HEK293 (cell line): ENCODE measurements at regions not wholly inside any gene's neighbourhood (a gene's known extent, or its start where the extent isn't known, plus 50 kb on each side); places are given as distances from the start of the nearest gene placed in this dataset.

Experiments used
- CTCF ChIA-PET: fragments of 350-600 bp; formaldehyde crosslinking; extraction: SDS; loops from one replicate; lab custom pipeline; 2021; ENCODE audit warnings: antibody characterized with exemption; lab: Yijun Ruan, JAX
- POLR2A ChIA-PET: fragments of 300-600 bp; formaldehyde crosslinking; extraction: SDS; loops from one replicate; lab custom pipeline; 2020; ENCODE audit warnings: antibody characterized with exemption, inconsistent platforms; lab: Yijun Ruan, JAX
- H3K27ac ChIP-seq: fragments of 200-500 bp; sonication (Bioruptor generic); 2 replicates; pipeline ENCODE4 v1.5.1; 2014; ENCODE audit warnings: low read depth, low read length, control low read depth, inconsistent platforms; ENCODE audit errors: extremely low read depth
- H3K36me3 ChIP-seq, 2 experiments: fragments of 200-500 bp in 1 of 2; sonication (Bioruptor generic) in 1 of 2; 1 replicate in 1 of 2; 2 replicates in 1 of 2; pipeline ENCODE4 v1.5.1; 2014 to 2017; ENCODE audit warnings: inconsistent platforms in 2 of 2, low read length in 2 of 2; ENCODE audit not compliant: control insufficient read depth in 2 of 2, insufficient read depth in 1 of 2
- H3K4me1 ChIP-seq: fragments of 200-500 bp; sonication (Bioruptor generic); 2 replicates; pipeline ENCODE4 v1.5.1; 2014; ENCODE audit warnings: mild to moderate bottlenecking, low read length, inconsistent platforms; ENCODE audit not compliant: control insufficient read depth, insufficient read depth
- H3K4me3 ChIP-seq: 2 replicates; pipeline ENCODE4 v1.5.1; 2011; ENCODE audit warnings: low read depth, mild to moderate bottlenecking, control low read depth, low read length, moderate library complexity
- H3K9me3 ChIP-seq: fragments of 200-500 bp; sonication (Bioruptor generic); 2 replicates; pipeline ENCODE4 v1.5.1; 2014; ENCODE audit warnings: low read depth, low read length, inconsistent platforms; ENCODE audit not compliant: control insufficient read depth, insufficient read depth
- FEZF1 ChIP-seq: fragments of 450-650 bp; formaldehyde crosslinking; IDR thresholded peaks from 2 replicates; pipeline ENCODE4 v1.5.1; 2016; ENCODE audit warnings: missing biosample characterization, missing genetic modification characterization
- KLF8 ChIP-seq: fragments of 450-650 bp; formaldehyde crosslinking; IDR thresholded peaks from 2 replicates; pipeline ENCODE4 v1.5.1; 2016; ENCODE audit warnings: missing biosample characterization, missing genetic modification characterization
- MEIS1 ChIP-seq: sonication (generic); formaldehyde crosslinking; IDR thresholded peaks from 2 replicates; pipeline ENCODE4 v1.8.1; 2022; ENCODE audit warnings: missing genetic modification reagents, mild to moderate bottlenecking, borderline replicate concordance
- REPIN1 ChIP-seq: fragments of 450-650 bp; formaldehyde crosslinking; IDR thresholded peaks from 2 replicates; pipeline ENCODE4 v1.5.1; 2017; ENCODE audit warnings: missing biosample characterization, missing genetic modification characterization, low read depth
- REST ChIP-seq: fragments of 450-650 bp; formaldehyde crosslinking; IDR thresholded peaks from 2 replicates; pipeline ENCODE4 v1.5.1; 2016; ENCODE audit warnings: missing biosample characterization, missing genetic modification characterization
- ZBTB1 ChIP-seq: fragments of 450-650 bp; formaldehyde crosslinking; IDR thresholded peaks from 2 replicates; pipeline ENCODE4 v1.5.1; 2016; ENCODE audit warnings: missing biosample characterization, missing genetic modification characterization
- ZBTB20 ChIP-seq: fragments of 450-650 bp; formaldehyde crosslinking; IDR thresholded peaks from 2 replicates; pipeline ENCODE4 v1.5.1; 2016; ENCODE audit warnings: missing biosample characterization, missing genetic modification characterization
- ZFP3 ChIP-seq: fragments of 450-650 bp; formaldehyde crosslinking; IDR thresholded peaks from 2 replicates; pipeline ENCODE4 v1.5.1; 2016; ENCODE audit warnings: low read depth, missing biosample characterization, missing genetic modification characterization
- ZFP69B ChIP-seq: fragments of 450-650 bp; formaldehyde crosslinking; IDR thresholded peaks from 2 replicates; pipeline ENCODE4 v1.5.1; 2016; ENCODE audit warnings: missing biosample characterization, missing genetic modification characterization
- ZNF132 ChIP-seq: fragments of 450-650 bp; formaldehyde crosslinking; IDR thresholded peaks from 2 replicates; pipeline ENCODE4 v1.5.1; 2017; ENCODE audit warnings: missing biosample characterization, missing genetic modification characterization, borderline replicate concordance
- ZNF16 ChIP-seq: fragments of 450-650 bp; formaldehyde crosslinking; IDR thresholded peaks from 2 replicates; pipeline ENCODE4 v1.5.1; 2016; ENCODE audit warnings: low read depth, missing biosample characterization, missing genetic modification characterization
- ZNF214 ChIP-seq: fragments of 450-650 bp; formaldehyde crosslinking; IDR thresholded peaks from 2 replicates; pipeline ENCODE4 v1.5.1; 2017; ENCODE audit warnings: missing biosample characterization, mild to moderate bottlenecking, missing genetic modification characterization, borderline replicate concordance
- ZNF24 ChIP-seq: fragments of 450-650 bp; formaldehyde crosslinking; IDR thresholded peaks from 2 replicates; pipeline ENCODE4 v1.5.1; 2016; ENCODE audit warnings: missing biosample characterization, missing genetic modification characterization
- ZNF266 ChIP-seq: fragments of 450-650 bp; formaldehyde crosslinking; IDR thresholded peaks from 2 replicates; pipeline ENCODE4 v1.5.1; 2016; ENCODE audit warnings: missing biosample characterization, missing genetic modification characterization, low read depth
- ZNF302 ChIP-seq: fragments of 450-650 bp; formaldehyde crosslinking; IDR thresholded peaks from 2 replicates; pipeline ENCODE4 v1.5.1; 2016; ENCODE audit warnings: missing biosample characterization, missing genetic modification characterization, low read depth
- ZNF391 ChIP-seq: fragments of 450-650 bp; formaldehyde crosslinking; IDR thresholded peaks from 2 replicates; pipeline ENCODE4 v1.5.1; 2016; ENCODE audit warnings: low read depth, missing biosample characterization, missing genetic modification characterization, borderline replicate concordance
- ZNF426 ChIP-seq: fragments of 450-650 bp; formaldehyde crosslinking; IDR thresholded peaks from 2 replicates; pipeline ENCODE4 v1.5.1; 2017; ENCODE audit warnings: missing biosample characterization, missing genetic modification characterization, mild to moderate bottlenecking, inconsistent platforms, moderate library complexity
- ZNF433 ChIP-seq: fragments of 450-650 bp; formaldehyde crosslinking; IDR thresholded peaks from 2 replicates; pipeline ENCODE4 v1.5.1; 2016; ENCODE audit warnings: missing biosample characterization, missing genetic modification characterization, low read depth
- ZNF501 ChIP-seq: fragments of 450-650 bp; formaldehyde crosslinking; IDR thresholded peaks from 2 replicates; pipeline ENCODE4 v1.5.1; 2016; ENCODE audit warnings: missing biosample characterization, missing genetic modification characterization
- ZNF518A ChIP-seq: fragments of 450-650 bp; formaldehyde crosslinking; conservative IDR thresholded peaks from 2 replicates; pipeline ENCODE4 v1.5.1; 2016; ENCODE audit warnings: low read depth, missing biosample characterization, missing genetic modification characterization
- ZNF561 ChIP-seq: fragments of 450-650 bp; IDR thresholded peaks from 2 replicates; pipeline ENCODE4 v1.5.1; 2018; ENCODE audit warnings: missing biosample characterization, missing genetic modification characterization, borderline replicate concordance
- ZNF580 ChIP-seq: fragments of 450-650 bp; formaldehyde crosslinking; IDR thresholded peaks from 2 replicates; pipeline ENCODE4 v1.5.1; 2016; ENCODE audit warnings: missing biosample characterization, missing genetic modification characterization
- ZNF621 ChIP-seq: fragments of 450-650 bp; formaldehyde crosslinking; IDR thresholded peaks from 2 replicates; pipeline ENCODE4 v1.5.1; 2017; ENCODE audit warnings: missing biosample characterization, missing genetic modification characterization
- ZNF623 ChIP-seq: fragments of 450-650 bp; formaldehyde crosslinking; IDR thresholded peaks from 2 replicates; pipeline ENCODE4 v1.5.1; 2016; ENCODE audit warnings: missing biosample characterization, missing genetic modification characterization
- ZNF654 ChIP-seq: fragments of 450-650 bp; formaldehyde crosslinking; IDR thresholded peaks from 2 replicates; pipeline ENCODE4 v1.5.1; 2016; ENCODE audit warnings: low read depth, missing biosample characterization, missing genetic modification characterization
- TF ChIP-seq, protein P1 (sequence below): fragments of 450-650 bp; formaldehyde crosslinking; IDR thresholded peaks from 2 replicates; pipeline ENCODE4 v1.5.1; 2017; ENCODE audit warnings: missing biosample characterization, missing genetic modification characterization

DNA sequence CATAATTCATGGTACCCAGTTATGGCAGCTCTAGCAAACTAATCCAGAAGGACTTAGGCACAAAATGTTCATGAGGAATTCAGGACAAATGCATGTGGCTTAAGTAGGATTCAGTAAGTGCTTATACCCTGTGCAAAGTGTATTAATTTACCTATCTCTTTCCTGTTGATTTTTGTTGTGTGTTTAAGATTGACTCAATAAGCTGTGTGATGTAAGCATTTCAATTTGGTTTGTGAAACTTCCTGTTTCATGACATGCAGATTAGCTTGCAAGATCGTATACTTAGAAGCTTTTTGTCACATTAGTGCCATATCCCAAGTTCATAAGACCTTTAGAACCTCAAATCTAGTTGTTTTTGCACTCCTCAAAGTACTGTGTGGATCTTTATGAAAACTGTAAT, 416.7 kb downstream of the ARL4A start:
- Histone ChIP-seq H3K4me1 (no peaks in the 10 kb centered on the region), H3K36me3 (no peaks in the 10 kb centered on the region), H3K9me3 (no peaks in the 10 kb centered on the region), H3K27ac (no peak overlapping the region), H3K4me3 (no peak overlapping the region)
- ChIA-PET POLR2A (no interaction called here), CTCF (interaction anchor here (0.5 to 0.6 kb wide), 2 partner anchors 309 to 399 kb away, joined by 3 read pairs; no protein-coding TSS in a partner anchor)
- no peak for TF ChIP-seq ZNF132 (tag by site-specific recombination)
- no peak for TF ChIP-seq FEZF1 (tag by site-specific recombination)
- TF ChIP-seq MEIS1 (CRISPR knock-in tag): no peak
- no peak for TF ChIP-seq ZFP3 (tag by site-specific recombination)
- no peak for TF ChIP-seq ZNF621 (tag by site-specific recombination)
- no peak for TF ChIP-seq ZNF16 (tag by site-specific recombination)
- no peak for TF ChIP-seq ZNF426
- TF ChIP-seq ZNF302 (tag by site-specific recombination): no peak
- TF ChIP-seq ZNF561: no peak
- no peak for TF ChIP-seq ZNF501 (tag by site-specific recombination)
- TF ChIP-seq KLF8: no peak
- TF ChIP-seq, all 188 proteins: peak for 0

DNA sequence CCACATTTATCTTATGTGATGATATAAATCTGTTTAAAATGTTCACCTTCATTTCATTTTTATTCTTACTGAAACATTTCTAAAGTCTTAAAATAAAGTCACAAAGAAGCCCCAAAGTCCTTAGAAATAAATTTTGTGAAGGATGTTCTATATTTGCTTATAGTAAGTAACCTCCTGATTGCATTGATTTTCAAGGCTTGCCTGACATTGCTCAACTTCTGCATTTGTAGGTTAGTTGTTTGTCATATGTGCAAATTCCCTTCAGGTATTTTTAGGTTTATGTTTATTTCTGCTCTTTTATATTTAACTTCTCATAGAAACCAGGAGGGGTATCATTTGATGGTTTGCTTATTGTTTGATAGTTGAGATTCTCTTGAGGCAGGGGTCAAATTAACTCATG, 417.8 kb downstream of the ARL4A start:
- Histone ChIP-seq H3K36me3 (no peaks in the 10 kb centered on the region), H3K4me3 (no peak overlapping the region), H3K4me1 (no peaks in the 10 kb centered on the region), H3K27ac (no peak overlapping the region), H3K9me3 (no peaks in the 10 kb centered on the region)
- ChIA-PET POLR2A (no interaction called here), CTCF (interaction anchor here (0.6 kb wide), 1 partner anchor 833 kb away, joined by 5 read pairs; no protein-coding TSS in a partner anchor)
- no peak for TF ChIP-seq ZNF214 (tag by site-specific recombination)
- TF ChIP-seq REST: no peak
- no peak for TF ChIP-seq ZNF24 (tag by site-specific recombination)
- TF ChIP-seq ZNF518A (tag by site-specific recombination): no peak
- TF ChIP-seq, protein P1, sequence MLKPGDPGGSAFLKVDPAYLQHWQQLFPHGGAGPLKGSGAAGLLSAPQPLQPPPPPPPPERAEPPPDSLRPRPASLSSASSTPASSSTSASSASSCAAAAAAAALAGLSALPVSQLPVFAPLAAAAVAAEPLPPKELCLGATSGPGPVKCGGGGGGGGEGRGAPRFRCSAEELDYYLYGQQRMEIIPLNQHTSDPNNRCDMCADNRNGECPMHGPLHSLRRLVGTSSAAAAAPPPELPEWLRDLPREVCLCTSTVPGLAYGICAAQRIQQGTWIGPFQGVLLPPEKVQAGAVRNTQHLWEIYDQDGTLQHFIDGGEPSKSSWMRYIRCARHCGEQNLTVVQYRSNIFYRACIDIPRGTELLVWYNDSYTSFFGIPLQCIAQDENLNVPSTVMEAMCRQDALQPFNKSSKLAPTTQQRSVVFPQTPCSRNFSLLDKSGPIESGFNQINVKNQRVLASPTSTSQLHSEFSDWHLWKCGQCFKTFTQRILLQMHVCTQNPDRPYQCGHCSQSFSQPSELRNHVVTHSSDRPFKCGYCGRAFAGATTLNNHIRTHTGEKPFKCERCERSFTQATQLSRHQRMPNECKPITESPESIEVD (tag by site-specific recombination): no peak
- TF ChIP-seq ZBTB20: no peak
- TF ChIP-seq ZNF391 (tag by site-specific recombination): no peak
- TF ChIP-seq ZNF654 (tag by site-specific recombination): no peak
- no peak for TF ChIP-seq ZBTB1
- no peak for TF ChIP-seq ZNF433 (tag by site-specific recombination)
- TF ChIP-seq ZFP69B: no peak
- no peak for TF ChIP-seq ZNF266 (tag by site-specific recombination)
- TF ChIP-seq ZNF580 (tag by site-specific recombination): no peak
- no peak for TF ChIP-seq ZNF623
- TF ChIP-seq REPIN1 (tag by site-specific recombination): no peak
